HCT116 (cell line): ENCODE measurements at regions not wholly inside any gene's neighbourhood (a gene's known extent, or its start where the extent isn't known, plus 50 kb on each side); places are given as distances from the start of the nearest gene placed in this dataset.

Source experiments
- EZH2 ChIP-seq: fragments of 200-600 bp; sonication (generic); IDR thresholded peaks from 2 replicates; pipeline ENCODE4 v1.6.1; 2017; ENCODE audit warnings: antibody characterized with exemption, mixed run types
- POLR2AphosphoS5 ChIP-seq: IDR thresholded peaks from 2 replicates; pipeline ENCODE4 v1.6.1; 2011; ENCODE audit warnings: mild to moderate bottlenecking, low read depth, low read length, moderate library complexity
- RAD21 ChIP-seq: IDR thresholded peaks from 2 replicates; pipeline ENCODE4 v1.6.1; 2012; ENCODE audit warnings: low read depth, mild to moderate bottlenecking
- REST ChIP-seq: IDR thresholded peaks from 2 replicates; pipeline ENCODE4 v1.6.1; 2012; ENCODE audit warnings: low read depth
- TF ChIP-seq, protein P1 (sequence below), 3 experiments: fragments of 200-600 bp in 1 of 3; sonication (generic) in 1 of 3; IDR thresholded peaks in 2 of 3; conservative IDR thresholded peaks in 1 of 3; 2 replicates each; pipeline ENCODE4 v1.5.1; 2012 to 2017; ENCODE audit warnings: low read depth in 2 of 3, low read length in 2 of 3, antibody characterized with exemption in 1 of 3, borderline replicate concordance in 1 of 3, control low read depth in 1 of 3, mild to moderate bottlenecking in 1 of 3, mixed read lengths in 1 of 3, mixed run types in 1 of 3, moderate library complexity in 1 of 3; ENCODE audit not compliant: insufficient read depth in 1 of 3
- TF ChIP-seq, protein P2 (sequence below): IDR thresholded peaks from 2 replicates; pipeline ENCODE4 v1.6.1; 2012

DNA sequence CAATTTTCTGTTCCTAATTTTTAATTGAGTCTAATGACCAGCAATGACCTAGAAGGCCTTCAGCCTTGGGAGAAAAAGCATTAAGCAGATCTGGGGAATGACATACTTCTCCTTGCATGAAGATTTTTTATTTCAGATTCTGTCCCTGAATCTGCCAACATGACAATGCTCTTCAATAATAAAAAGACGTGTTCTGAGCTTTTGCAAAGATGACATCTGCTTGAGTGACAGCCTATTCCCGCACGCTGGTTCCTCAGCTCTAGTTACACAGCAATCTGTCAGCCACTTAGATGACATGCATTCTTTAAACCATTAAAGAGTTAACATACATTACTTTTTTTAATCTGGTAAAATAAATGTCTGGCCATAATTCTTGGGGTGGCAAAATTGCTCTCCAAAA lies 129.3 kb upstream of the CDH6 start:
- TF ChIP-seq EZH2 (no peak), RAD21 (no peak), REST (no peak), POLR2AphosphoS5 (no peak)
- TF ChIP-seq, protein P1, sequence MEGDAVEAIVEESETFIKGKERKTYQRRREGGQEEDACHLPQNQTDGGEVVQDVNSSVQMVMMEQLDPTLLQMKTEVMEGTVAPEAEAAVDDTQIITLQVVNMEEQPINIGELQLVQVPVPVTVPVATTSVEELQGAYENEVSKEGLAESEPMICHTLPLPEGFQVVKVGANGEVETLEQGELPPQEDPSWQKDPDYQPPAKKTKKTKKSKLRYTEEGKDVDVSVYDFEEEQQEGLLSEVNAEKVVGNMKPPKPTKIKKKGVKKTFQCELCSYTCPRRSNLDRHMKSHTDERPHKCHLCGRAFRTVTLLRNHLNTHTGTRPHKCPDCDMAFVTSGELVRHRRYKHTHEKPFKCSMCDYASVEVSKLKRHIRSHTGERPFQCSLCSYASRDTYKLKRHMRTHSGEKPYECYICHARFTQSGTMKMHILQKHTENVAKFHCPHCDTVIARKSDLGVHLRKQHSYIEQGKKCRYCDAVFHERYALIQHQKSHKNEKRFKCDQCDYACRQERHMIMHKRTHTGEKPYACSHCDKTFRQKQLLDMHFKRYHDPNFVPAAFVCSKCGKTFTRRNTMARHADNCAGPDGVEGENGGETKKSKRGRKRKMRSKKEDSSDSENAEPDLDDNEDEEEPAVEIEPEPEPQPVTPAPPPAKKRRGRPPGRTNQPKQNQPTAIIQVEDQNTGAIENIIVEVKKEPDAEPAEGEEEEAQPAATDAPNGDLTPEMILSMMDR (IDR thresholded peaks at IDR 0.05 in 2 of 3, conservative IDR thresholded peaks at IDR 0.05 in 1 of 3; ENCODE audit: borderline replicate concordance in 1 of 3, insufficient read depth in 1 of 3, low read depth in 2 of 3, low read length in 2 of 3): no peak
- TF ChIP-seq, protein P2, sequence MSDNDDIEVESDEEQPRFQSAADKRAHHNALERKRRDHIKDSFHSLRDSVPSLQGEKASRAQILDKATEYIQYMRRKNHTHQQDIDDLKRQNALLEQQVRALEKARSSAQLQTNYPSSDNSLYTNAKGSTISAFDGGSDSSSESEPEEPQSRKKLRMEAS: no peak
